ENCODE measurements at regions not wholly inside any gene's neighbourhood (a gene's known extent, or its start where the extent isn't known, plus 50 kb on each side); places are given as distances from the start of the nearest gene placed in this dataset.

DNA sequence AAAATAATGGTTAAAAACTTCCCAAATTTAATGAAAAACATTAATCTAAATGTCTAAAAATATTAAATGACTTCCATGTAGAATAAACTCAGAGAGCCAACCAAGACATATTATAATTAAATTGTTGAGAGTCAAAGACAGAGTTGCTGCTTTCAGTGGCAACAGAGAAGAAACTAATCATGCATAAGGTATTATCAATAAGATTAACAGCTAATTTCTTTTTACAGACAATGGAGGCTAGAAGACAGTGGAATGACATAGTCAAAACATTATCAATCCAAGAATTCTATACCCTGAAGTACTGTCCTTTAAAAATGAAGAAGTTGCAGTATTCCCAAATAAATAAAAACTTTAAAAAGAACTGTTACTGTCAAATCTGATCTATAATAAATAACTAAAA, 268.7 kb downstream of the IRX2 start:
- Histone ChIP-seq H3K4me2 (no peak overlapping the region), H3K9me2 (ENCODE audit: insufficient read depth) (no peaks in the 10 kb centered on the region), H3K27ac (ENCODE audit: low read depth) (no peak overlapping the region), H3K79me2 (replicated peaks; ENCODE audit: insufficient read depth) (no peaks in the 10 kb centered on the region), H2AFZ (no peak overlapping the region), H3K4me3 (no peak overlapping the region), H3K36me3 (ENCODE audit: insufficient read depth) (no peaks in the 10 kb centered on the region; the same call in 1 of the 2 replicates), H3K27me3 (ENCODE audit: insufficient read depth) (no peaks in the 10 kb centered on the region), H3F3A (replicated peaks; ENCODE audit: low read depth) (no peaks in the 10 kb centered on the region), H4K20me1 (replicated peaks; ENCODE audit: insufficient read depth) (no peaks in the 10 kb centered on the region), H3K4me1 (ENCODE audit: insufficient read depth) (no peaks in the 10 kb centered on the region)
- ATAC-seq (no peak), DNase-seq (ENCODE audit: low spot score) (no peak)
- Mint-ChIP-seq H3K4me3 (no peak overlapping the region), H3K4me1 (no peaks in the 10 kb centered on the region), H3K9me3 (peaks cover 39% of the 10 kb centered on the region), H3K36me3 (ENCODE audit: low read depth) (peaks cover 3% of the 10 kb centered on the region; the same call in 2 of the 3 replicates), H3K27me3 (ENCODE audit: insufficient read depth, low read depth, poor library complexity) (no peaks in the 10 kb centered on the region), H3K27ac (no peak overlapping the region)
- no peak for TF ChIP-seq EZH2phosphoT487 (IDR thresholded peaks at IDR 0.05; ENCODE audit: unreplicated experiment)
- TF ChIP-seq, protein P1, sequence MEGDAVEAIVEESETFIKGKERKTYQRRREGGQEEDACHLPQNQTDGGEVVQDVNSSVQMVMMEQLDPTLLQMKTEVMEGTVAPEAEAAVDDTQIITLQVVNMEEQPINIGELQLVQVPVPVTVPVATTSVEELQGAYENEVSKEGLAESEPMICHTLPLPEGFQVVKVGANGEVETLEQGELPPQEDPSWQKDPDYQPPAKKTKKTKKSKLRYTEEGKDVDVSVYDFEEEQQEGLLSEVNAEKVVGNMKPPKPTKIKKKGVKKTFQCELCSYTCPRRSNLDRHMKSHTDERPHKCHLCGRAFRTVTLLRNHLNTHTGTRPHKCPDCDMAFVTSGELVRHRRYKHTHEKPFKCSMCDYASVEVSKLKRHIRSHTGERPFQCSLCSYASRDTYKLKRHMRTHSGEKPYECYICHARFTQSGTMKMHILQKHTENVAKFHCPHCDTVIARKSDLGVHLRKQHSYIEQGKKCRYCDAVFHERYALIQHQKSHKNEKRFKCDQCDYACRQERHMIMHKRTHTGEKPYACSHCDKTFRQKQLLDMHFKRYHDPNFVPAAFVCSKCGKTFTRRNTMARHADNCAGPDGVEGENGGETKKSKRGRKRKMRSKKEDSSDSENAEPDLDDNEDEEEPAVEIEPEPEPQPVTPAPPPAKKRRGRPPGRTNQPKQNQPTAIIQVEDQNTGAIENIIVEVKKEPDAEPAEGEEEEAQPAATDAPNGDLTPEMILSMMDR (conservative IDR thresholded peaks at IDR 0.05; ENCODE audit: low read depth in 2 of 2) = no peak

DNA sequence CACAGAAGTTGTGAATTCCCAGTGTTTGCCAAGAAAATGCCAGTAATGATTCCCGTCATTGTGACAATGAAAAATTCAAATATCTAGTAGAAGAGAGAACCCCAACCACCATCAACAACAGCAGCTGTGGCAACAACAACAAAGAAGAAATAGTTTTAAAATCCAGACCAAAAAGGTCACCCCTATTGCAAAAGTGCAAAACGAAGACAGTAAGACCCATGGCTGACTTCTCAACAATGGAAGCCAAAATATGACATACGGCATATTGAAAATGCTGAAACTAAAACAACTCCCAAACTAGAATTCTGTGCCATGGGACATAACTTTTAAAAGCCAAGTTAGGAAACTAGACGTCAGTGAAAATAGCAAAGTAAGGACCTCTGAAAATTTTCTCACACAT, 270.6 kb downstream of the IRX2 start:
- Mint-ChIP-seq H3K4me1 (0 out of 3 replicates have a peak, but pooled peaks cover 2% of the 10 kb centered on the region), H3K27ac (no peak overlapping the region), H3K27me3 (ENCODE audit: insufficient read depth, low read depth, poor library complexity) (peaks cover 4% of the 10 kb centered on the region), H3K9me3 (peaks cover 36% of the 10 kb centered on the region), H3K36me3 (ENCODE audit: low read depth) (peaks cover 3% of the 10 kb centered on the region; the same call in 2 of the 3 replicates), H3K4me3 (no peak overlapping the region)
- H2AFZ ChIP-seq = no peak overlapping the region
- H3K27ac ChIP-seq (ENCODE audit: low read depth) = no peak overlapping the region
- H3K4me3 ChIP-seq = no peak overlapping the region
- H3F3A ChIP-seq (replicated peaks; ENCODE audit: low read depth) = no peaks in the 10 kb centered on the region
- H4K20me1 ChIP-seq (replicated peaks; ENCODE audit: insufficient read depth) = no peaks in the 10 kb centered on the region
- H3K9me2 ChIP-seq (ENCODE audit: insufficient read depth) = no peaks in the 10 kb centered on the region
- no peak for DNase-seq (ENCODE audit: low spot score)
- H3K36me3 ChIP-seq (ENCODE audit: insufficient read depth) = no peaks in the 10 kb centered on the region; the same call in 1 of the 2 replicates
- no peak for ATAC-seq
- H3K4me1 ChIP-seq (ENCODE audit: insufficient read depth) = no peaks in the 10 kb centered on the region
- no peak overlapping the region for H3K4me2 ChIP-seq
- no peaks in the 10 kb centered on the region for H3K27me3 ChIP-seq (ENCODE audit: insufficient read depth)
- H3K79me2 ChIP-seq (replicated peaks; ENCODE audit: insufficient read depth) = no peaks in the 10 kb centered on the region
- TF ChIP-seq ZNF331 (CRISPR knock-in tag; IDR thresholded peaks at IDR 0.05; ENCODE audit: low read depth) (no peak), EZH2phosphoT487 (IDR thresholded peaks at IDR 0.05; ENCODE audit: unreplicated experiment) (no peak), EZH2 (IDR thresholded peaks at IDR 0.05; ENCODE audit: low read depth, unreplicated experiment) (no peak), NANOG (IDR thresholded peaks at IDR 0.05; ENCODE audit: borderline replicate concordance) (no peak), STAT1 (IDR thresholded peaks at IDR 0.05; ENCODE audit: unreplicated experiment) (no peak), POLR2AphosphoS5 (IDR thresholded peaks at IDR 0.05; ENCODE audit: low read depth) (no peak), ETS1 (IDR thresholded peaks at IDR 0.05) (no peak), CREB1 (CRISPR knock-in tag; IDR thresholded peaks at IDR 0.05; ENCODE audit: low read depth) (no peak), JUNB (IDR thresholded peaks at IDR 0.05; ENCODE audit: unreplicated experiment) (no peak), ZNF114 (CRISPR knock-in tag; IDR thresholded peaks at IDR 0.05) (no peak)
- TF ChIP-seq, protein P2, sequence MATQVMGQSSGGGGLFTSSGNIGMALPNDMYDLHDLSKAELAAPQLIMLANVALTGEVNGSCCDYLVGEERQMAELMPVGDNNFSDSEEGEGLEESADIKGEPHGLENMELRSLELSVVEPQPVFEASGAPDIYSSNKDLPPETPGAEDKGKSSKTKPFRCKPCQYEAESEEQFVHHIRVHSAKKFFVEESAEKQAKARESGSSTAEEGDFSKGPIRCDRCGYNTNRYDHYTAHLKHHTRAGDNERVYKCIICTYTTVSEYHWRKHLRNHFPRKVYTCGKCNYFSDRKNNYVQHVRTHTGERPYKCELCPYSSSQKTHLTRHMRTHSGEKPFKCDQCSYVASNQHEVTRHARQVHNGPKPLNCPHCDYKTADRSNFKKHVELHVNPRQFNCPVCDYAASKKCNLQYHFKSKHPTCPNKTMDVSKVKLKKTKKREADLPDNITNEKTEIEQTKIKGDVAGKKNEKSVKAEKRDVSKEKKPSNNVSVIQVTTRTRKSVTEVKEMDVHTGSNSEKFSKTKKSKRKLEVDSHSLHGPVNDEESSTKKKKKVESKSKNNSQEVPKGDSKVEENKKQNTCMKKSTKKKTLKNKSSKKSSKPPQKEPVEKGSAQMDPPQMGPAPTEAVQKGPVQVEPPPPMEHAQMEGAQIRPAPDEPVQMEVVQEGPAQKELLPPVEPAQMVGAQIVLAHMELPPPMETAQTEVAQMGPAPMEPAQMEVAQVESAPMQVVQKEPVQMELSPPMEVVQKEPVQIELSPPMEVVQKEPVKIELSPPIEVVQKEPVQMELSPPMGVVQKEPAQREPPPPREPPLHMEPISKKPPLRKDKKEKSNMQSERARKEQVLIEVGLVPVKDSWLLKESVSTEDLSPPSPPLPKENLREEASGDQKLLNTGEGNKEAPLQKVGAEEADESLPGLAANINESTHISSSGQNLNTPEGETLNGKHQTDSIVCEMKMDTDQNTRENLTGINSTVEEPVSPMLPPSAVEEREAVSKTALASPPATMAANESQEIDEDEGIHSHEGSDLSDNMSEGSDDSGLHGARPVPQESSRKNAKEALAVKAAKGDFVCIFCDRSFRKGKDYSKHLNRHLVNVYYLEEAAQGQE (IDR thresholded peaks at IDR 0.05; ENCODE audit: unreplicated experiment) = no peak
- TF ChIP-seq, protein P1 (conservative IDR thresholded peaks at IDR 0.05; ENCODE audit: low read depth in 2 of 2) = no peak

Data from GM23338 (cell line).